HCT116 (cell line): ENCODE measurements at regions not wholly inside any gene's neighbourhood (a gene's known extent, or its start where the extent isn't known, plus 50 kb on each side); places are given as distances from the start of the nearest gene placed in this dataset.

Experiments
- EZH2 ChIP-seq: fragments of 200-600 bp; sonication (generic); IDR thresholded peaks from 2 replicates; pipeline ENCODE4 v1.6.1; 2017; ENCODE audit warnings: antibody characterized with exemption, mixed run types
- SIN3A ChIP-seq: IDR thresholded peaks from 2 replicates; pipeline ENCODE4 v1.6.1; 2012; ENCODE audit warnings: low read depth
- TF ChIP-seq, protein P1 (sequence below), 3 experiments: fragments of 200-600 bp in 1 of 3; sonication (generic) in 1 of 3; IDR thresholded peaks in 2 of 3; conservative IDR thresholded peaks in 1 of 3; 2 replicates each; pipeline ENCODE4 v1.5.1; 2012 to 2017; ENCODE audit warnings: low read depth in 2 of 3, low read length in 2 of 3, antibody characterized with exemption in 1 of 3, borderline replicate concordance in 1 of 3, control low read depth in 1 of 3, mild to moderate bottlenecking in 1 of 3, mixed read lengths in 1 of 3, mixed run types in 1 of 3, moderate library complexity in 1 of 3; ENCODE audit not compliant: insufficient read depth in 1 of 3

DNA sequence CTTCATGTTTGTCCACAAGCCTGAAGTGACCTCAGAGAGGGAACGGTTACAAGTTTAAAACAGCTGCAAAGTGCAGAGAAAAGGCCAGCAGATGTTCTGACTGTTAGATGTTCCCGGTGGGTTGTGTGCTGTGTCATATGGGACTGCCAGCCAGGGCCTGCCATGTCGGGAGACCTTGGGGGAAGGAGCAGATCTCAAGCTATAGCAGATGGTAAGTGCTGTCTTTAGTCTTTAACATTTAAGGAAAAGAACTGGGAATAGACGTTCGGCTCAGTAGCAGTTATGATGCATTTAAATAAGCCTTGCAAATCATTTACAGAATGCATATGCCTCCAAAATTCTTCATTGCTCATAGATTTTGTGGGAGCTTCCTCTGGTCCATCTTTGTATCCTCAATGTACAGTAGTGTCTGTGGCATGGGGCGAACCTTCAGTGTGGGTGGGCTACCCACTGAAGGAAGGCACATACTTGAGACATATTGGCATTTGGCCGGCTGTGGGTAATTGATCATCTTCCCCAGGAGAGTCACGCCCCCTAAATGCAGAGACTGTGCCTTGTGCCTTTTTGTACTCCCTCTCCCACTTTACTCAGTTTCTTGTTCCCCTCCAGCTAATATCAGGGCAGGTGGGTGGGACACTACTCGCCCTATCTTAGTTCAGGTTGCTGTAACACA, 131.9 kb downstream of the NPIPB5 start:
- TF ChIP-seq EZH2 (no peak), SIN3A (no peak)
- TF ChIP-seq, protein P1, sequence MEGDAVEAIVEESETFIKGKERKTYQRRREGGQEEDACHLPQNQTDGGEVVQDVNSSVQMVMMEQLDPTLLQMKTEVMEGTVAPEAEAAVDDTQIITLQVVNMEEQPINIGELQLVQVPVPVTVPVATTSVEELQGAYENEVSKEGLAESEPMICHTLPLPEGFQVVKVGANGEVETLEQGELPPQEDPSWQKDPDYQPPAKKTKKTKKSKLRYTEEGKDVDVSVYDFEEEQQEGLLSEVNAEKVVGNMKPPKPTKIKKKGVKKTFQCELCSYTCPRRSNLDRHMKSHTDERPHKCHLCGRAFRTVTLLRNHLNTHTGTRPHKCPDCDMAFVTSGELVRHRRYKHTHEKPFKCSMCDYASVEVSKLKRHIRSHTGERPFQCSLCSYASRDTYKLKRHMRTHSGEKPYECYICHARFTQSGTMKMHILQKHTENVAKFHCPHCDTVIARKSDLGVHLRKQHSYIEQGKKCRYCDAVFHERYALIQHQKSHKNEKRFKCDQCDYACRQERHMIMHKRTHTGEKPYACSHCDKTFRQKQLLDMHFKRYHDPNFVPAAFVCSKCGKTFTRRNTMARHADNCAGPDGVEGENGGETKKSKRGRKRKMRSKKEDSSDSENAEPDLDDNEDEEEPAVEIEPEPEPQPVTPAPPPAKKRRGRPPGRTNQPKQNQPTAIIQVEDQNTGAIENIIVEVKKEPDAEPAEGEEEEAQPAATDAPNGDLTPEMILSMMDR (IDR thresholded peaks at IDR 0.05 in 2 of 3, conservative IDR thresholded peaks at IDR 0.05 in 1 of 3; ENCODE audit: borderline replicate concordance in 1 of 3, insufficient read depth in 1 of 3, low read depth in 2 of 3, low read length in 2 of 3), result no peak
